Tibial nerve (tissue), 3 donors: ENCODE measurements at regions not wholly inside any gene's neighbourhood (a gene's known extent, or its start where the extent isn't known, plus 50 kb on each side); places are given as distances from the start of the nearest gene placed in this dataset.
"Not testable (repeated sequence)": the region's sequence is repeated elsewhere in the genome, so short reads cannot be mapped to it uniquely, and the experiment has no call there.

Experiments
- CTCF ChIP-seq, 5 experiments: fragments of 200-600 bp in 3 of 5; fragments of 450-650 bp in 2 of 5; sonication (generic) in 3 of 5; IDR thresholded peaks; one replicate each; pipeline ENCODE4 v1.5.1; 2016 to 2019; ENCODE audit warnings: antibody characterized with exemption in 5 of 5, mild to moderate bottlenecking in 3 of 5, moderate library complexity in 2 of 5
- POLR2A ChIP-seq, 2 donors: fragments of 450-650 bp; IDR thresholded peaks; one replicate each; pipeline ENCODE4 v1.6.1; 2017; ENCODE audit warnings: antibody characterized with exemption in 2 of 2, mild to moderate bottlenecking in 2 of 2, moderate library complexity in 2 of 2

DNA sequence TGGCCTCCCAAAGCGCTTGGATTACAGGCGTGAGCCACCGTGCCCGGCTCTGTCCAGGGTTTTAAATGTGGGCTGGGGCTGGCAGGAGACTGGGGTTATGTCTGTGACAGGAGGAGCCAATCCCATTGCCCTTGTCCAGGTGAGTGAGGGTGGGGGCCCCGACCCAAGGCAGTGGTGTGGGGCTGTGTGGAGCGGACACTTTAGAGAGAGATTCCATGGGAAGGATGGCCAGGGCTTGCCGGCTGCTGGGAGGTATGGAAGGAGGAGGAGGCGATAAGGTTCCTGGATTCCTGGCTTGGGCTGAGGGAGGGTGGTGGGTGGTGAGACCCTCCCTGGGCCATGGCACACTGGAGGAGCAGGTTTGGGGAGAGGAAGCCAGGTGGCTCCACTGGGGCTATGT is 104.9 kb downstream of the ZNF267 start:
- TF ChIP-seq CTCF, POLR2A (IDR thresholded peaks at IDR 0.05): not testable (repeated sequence)
